GM10266 (cell line): ENCODE measurements at regions not wholly inside any gene's neighbourhood (a gene's known extent, or its start where the extent isn't known, plus 50 kb on each side); places are given as distances from the start of the nearest gene placed in this dataset.

Experiments used
- DNase-seq: peaks from one replicate; pipeline ENCODE4 v3.0.0; 2012; ENCODE audit errors: extremely low spot score
- TF ChIP-seq, protein P1 (sequence below): IDR thresholded peaks from 2 replicates; pipeline ENCODE4 v1.5.1; 2012; ENCODE audit warnings: mild to moderate bottlenecking, low read depth; ENCODE audit not compliant: control insufficient read depth, insufficient read depth; ENCODE audit errors: missing control alignments

GRCh38 chr2:4454907-4455306 is 751.5 kb downstream of the DCDC2C start:
- TF ChIP-seq, protein P1, sequence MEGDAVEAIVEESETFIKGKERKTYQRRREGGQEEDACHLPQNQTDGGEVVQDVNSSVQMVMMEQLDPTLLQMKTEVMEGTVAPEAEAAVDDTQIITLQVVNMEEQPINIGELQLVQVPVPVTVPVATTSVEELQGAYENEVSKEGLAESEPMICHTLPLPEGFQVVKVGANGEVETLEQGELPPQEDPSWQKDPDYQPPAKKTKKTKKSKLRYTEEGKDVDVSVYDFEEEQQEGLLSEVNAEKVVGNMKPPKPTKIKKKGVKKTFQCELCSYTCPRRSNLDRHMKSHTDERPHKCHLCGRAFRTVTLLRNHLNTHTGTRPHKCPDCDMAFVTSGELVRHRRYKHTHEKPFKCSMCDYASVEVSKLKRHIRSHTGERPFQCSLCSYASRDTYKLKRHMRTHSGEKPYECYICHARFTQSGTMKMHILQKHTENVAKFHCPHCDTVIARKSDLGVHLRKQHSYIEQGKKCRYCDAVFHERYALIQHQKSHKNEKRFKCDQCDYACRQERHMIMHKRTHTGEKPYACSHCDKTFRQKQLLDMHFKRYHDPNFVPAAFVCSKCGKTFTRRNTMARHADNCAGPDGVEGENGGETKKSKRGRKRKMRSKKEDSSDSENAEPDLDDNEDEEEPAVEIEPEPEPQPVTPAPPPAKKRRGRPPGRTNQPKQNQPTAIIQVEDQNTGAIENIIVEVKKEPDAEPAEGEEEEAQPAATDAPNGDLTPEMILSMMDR = no peak
- DNase-seq = no peak

DNA sequence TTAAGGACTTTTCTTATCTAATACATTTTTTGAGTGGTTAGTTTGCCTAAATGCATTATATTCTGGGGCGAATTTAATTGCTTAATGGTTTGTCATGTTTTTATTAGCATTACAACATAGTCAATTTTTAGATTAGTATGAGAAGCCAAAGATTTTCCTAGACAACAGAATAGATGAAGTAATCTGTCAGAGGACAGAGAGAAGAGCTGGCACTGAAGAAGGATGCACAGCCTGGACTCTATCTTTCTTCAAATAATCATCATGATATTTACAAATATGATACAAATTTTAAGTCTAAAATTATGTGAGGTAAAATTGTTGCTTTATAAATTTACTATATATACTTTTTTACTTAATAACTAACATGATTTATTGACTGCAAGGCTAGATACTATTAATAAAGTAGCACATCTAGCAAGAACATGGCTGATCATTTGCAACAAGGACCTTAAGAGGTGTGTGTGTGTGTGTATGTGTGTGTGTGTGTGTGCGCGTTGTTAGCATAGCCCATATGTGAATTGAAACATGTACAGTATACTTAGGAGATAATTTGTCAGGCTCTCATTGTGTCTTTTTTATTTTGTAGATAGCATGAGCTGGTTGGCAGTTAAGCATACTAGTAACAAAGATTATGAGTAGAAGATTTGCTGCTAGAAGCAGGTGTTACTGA is 752.2 kb downstream of the DCDC2C start:
- no peak for DNase-seq
- TF ChIP-seq, protein P1 = no peak

DNA sequence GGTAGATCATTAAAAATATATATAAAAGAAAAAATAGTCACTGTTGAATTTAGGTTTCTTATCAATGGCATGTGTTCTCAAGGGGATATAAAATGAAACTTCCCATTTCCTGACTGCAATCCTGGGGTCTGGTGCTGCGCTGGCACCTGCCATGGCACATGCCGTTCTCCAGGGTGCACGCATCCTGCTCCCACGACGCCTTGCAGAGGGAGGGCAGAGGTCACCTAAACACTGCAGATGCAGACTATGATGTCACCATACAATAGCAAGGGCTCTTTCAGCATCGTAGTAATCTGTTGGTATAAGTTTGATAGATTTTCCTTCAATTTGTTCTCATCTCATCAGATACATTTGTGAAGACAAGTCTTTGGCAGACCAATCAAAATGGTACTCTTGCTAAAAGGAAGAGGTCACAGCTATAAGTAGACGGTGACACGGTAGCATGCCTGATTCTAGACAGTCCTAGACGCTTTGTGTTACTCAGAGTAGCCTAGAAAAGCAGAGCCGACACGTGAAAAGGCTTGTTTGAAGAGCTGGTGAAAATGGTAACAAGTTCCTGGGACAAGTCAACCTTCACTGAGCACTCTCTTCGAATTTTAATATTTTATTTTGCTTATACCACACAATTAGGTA is 761.4 kb downstream of the DCDC2C start:
- TF ChIP-seq, protein P1 = no peak
- no peak for DNase-seq

- TF ChIP-seq, protein P1 = no peak
- DNase-seq = no peak
Observed at GRCh38 chr2:4465671-4466070, 762.3 kb downstream of the DCDC2C start.

DNA sequence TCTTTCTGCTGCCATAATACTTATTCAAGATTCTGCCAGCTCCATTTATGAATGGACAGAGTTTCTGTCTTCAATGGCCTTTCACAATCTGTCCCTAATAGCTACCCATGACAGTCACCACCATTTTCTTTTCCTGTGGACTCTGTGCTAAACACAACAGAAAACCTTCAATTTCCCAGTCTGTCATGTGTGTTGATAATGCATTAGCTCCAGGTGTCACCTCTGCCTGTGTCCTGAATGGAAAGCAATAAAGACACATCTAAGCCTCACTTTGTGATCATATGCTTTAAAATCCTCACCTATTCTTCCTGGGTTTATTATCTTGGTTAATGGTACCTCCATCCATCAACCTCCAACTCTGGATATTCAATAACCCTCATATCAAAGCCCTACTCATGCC is 772.2 kb downstream of the DCDC2C start:
- no peak for DNase-seq
- TF ChIP-seq, protein P1 = no peak

- TF ChIP-seq, protein P1 = no peak
Observed at GRCh38 chr2:4483050-4483449, 779.7 kb downstream of the DCDC2C start.

GRCh38 chr2:4486971-4487370 is 783.6 kb downstream of the DCDC2C start:
- TF ChIP-seq, protein P1 = no peak
- DNase-seq = no peak

More at GRCh38 chr2:4483050-4483449, 779.7 kb downstream of the DCDC2C start:
- no peak for DNase-seq
